ENCODE measurements at regions not wholly inside any gene's neighbourhood (a gene's known extent, or its start where the extent isn't known, plus 50 kb on each side); places are given as distances from the start of the nearest gene placed in this dataset.

GRCh38 chr12:92235703-92236472 is 90.2 kb upstream of the BTG1 start:
- no peaks in the 10 kb centered on the region; the same call in 2 of the 3 replicates for H3K9me3 Mint-ChIP-seq
- H3K4me3 Mint-ChIP-seq = no peak overlapping the region
- Histone ChIP-seq H3K27me3 (ENCODE audit: insufficient read depth) (no peaks in the 10 kb centered on the region), H2AFZ (no peak overlapping the region), H3F3A (replicated peaks; ENCODE audit: low read depth) (no peaks in the 10 kb centered on the region), H3K4me3 (no peak overlapping the region), H3K9me2 (ENCODE audit: insufficient read depth) (no peaks in the 10 kb centered on the region), H3K36me3 (ENCODE audit: insufficient read depth) (no peaks in the 10 kb centered on the region), H3K4me1 (ENCODE audit: insufficient read depth) (no peaks in the 10 kb centered on the region), H3K4me2 (no peak overlapping the region), H4K20me1 (replicated peaks; ENCODE audit: insufficient read depth) (no peaks in the 10 kb centered on the region), H3K27ac (ENCODE audit: low read depth) (no peak overlapping the region), H3K79me2 (replicated peaks; ENCODE audit: insufficient read depth) (no peaks in the 10 kb centered on the region)
- peaks cover 5% of the 10 kb centered on the region for H3K27me3 Mint-ChIP-seq (ENCODE audit: insufficient read depth, low read depth, poor library complexity)
- H3K27ac Mint-ChIP-seq = no peak overlapping the region
- H3K4me1 Mint-ChIP-seq = no peaks in the 10 kb centered on the region
- no peak for DNase-seq (ENCODE audit: low spot score)
- no peak for ATAC-seq
- H3K36me3 Mint-ChIP-seq (ENCODE audit: low read depth) = no peaks in the 10 kb centered on the region
- TF ChIP-seq JUNB (IDR thresholded peaks at IDR 0.05; ENCODE audit: unreplicated experiment) = no peak
- no peak for TF ChIP-seq ZNF331 (CRISPR knock-in tag; IDR thresholded peaks at IDR 0.05; ENCODE audit: low read depth)
- TF ChIP-seq EZH2 (IDR thresholded peaks at IDR 0.05; ENCODE audit: low read depth, unreplicated experiment) = no peak
- no peak for TF ChIP-seq POLR2AphosphoS5 (IDR thresholded peaks at IDR 0.05; ENCODE audit: low read depth)
- TF ChIP-seq NANOG (IDR thresholded peaks at IDR 0.05; ENCODE audit: borderline replicate concordance) = no peak
- TF ChIP-seq CTCF (conservative IDR thresholded peaks at IDR 0.05; ENCODE audit: low read depth in 2 of 2) = no peak
- TF ChIP-seq STAT1 (IDR thresholded peaks at IDR 0.05; ENCODE audit: unreplicated experiment) = no peak
- no peak for TF ChIP-seq CREB1 (CRISPR knock-in tag; IDR thresholded peaks at IDR 0.05; ENCODE audit: low read depth)
- TF ChIP-seq ZNF114 (CRISPR knock-in tag; IDR thresholded peaks at IDR 0.05) = no peak
- TF ChIP-seq EZH2phosphoT487 (IDR thresholded peaks at IDR 0.05; ENCODE audit: unreplicated experiment) = no peak
- TF ChIP-seq ETS1 (IDR thresholded peaks at IDR 0.05) = no peak
- no peak for TF ChIP-seq REST (IDR thresholded peaks at IDR 0.05; ENCODE audit: unreplicated experiment)
- TF ChIP-seq ZNF462 (CRISPR knock-in tag; IDR thresholded peaks at IDR 0.05) = no peak

Data from GM23338 (cell line).